GM12864 (cell line): ENCODE measurements at regions not wholly inside any gene's neighbourhood (a gene's known extent, or its start where the extent isn't known, plus 50 kb on each side); places are given as distances from the start of the nearest gene placed in this dataset.
"Not testable (repeated sequence)": the region's sequence is repeated elsewhere in the genome, so short reads cannot be mapped to it uniquely, and the experiment has no call there.

ENCODE experiments used
- DNase-seq: peaks from one replicate; pipeline ENCODE4 v3.0.0-alpha.2; 2011; ENCODE audit warnings: low read depth
- H3K4me3 ChIP-seq: 2 replicates; pipeline ENCODE4 v1.5.1; 2011; ENCODE audit warnings: mild to moderate bottlenecking, low read depth, low read length, control low read depth
- CTCF ChIP-seq: IDR thresholded peaks from 2 replicates; pipeline ENCODE4 v1.5.1; 2011; ENCODE audit warnings: low read depth, mild to moderate bottlenecking, moderate library complexity, low read length, control low read depth, inconsistent platforms; ENCODE audit errors: missing control alignments

- no peak overlapping the region for H3K4me3 ChIP-seq
- no peak for TF ChIP-seq CTCF
- DNase-seq = no peak
Observed at GRCh38 chr4:132670557-132670956, 478.5 kb upstream of the PCDH10 start.

DNA sequence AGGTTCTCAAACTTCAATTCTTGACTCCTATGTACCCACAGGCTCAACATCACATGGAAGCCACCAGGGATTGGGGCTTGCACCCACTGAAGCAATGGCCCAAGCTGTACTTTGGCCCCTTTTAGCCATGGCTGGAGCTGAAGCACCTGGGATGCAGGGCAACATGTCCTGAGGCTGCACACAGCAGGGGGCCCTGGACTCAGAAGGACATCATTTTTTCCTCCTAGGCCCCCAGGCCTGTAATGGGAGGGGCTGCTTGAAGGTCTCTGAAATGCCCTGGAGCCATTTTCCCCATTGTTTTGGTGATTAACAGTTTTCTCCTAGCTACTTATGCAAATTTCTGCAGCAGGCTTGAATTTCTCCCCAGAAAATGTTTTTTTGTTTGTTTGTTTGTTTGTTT is 465.1 kb upstream of the PCDH10 start:
- no peak for DNase-seq

DNA sequence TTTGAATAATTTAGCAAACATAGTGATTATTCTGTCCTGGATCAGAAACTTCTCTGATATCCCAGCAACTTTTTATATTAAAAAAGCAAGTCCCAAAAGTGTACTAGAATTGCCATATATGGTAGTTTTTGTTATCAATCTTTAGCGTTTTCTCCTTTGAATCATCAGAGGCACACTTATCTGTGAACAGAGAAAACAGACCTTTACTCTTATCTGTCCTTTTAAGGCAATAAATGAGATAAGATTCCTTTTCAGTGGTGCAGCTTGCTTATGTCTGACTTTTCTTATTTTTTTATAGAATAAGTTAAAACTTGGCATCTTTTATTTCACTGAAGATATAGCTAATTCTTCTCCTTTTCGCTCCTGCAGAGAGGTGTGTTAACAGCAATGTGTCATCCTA is 458.1 kb upstream of the PCDH10 start:
- no peak overlapping the region for H3K4me3 ChIP-seq
- TF ChIP-seq CTCF = no peak
- DNase-seq = no peak

More for the DNA sequence above, 465.1 kb upstream of the PCDH10 start:
- TF ChIP-seq CTCF = no peak
- no peak overlapping the region for H3K4me3 ChIP-seq

DNA sequence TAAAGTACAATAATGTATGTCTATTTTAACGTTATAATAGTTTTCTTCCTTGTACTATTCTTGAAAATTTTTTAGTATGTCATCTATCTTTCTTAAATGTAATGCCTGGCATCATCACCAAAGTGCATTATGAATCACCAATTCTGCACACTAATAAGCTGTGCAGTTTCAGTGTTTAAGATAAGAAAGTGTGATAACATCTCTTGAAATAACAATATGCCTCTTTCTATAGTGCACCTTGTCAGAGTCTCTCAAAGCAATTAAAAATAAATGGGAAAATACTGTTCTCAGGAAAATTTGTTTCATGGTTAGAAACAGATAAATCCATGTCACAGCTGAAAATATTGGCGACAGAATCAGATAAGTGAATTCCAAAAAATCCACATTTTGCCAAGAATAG is 457.4 kb upstream of the PCDH10 start:
- no peak overlapping the region for H3K4me3 ChIP-seq
- no peak for TF ChIP-seq CTCF
- DNase-seq = no peak

DNA sequence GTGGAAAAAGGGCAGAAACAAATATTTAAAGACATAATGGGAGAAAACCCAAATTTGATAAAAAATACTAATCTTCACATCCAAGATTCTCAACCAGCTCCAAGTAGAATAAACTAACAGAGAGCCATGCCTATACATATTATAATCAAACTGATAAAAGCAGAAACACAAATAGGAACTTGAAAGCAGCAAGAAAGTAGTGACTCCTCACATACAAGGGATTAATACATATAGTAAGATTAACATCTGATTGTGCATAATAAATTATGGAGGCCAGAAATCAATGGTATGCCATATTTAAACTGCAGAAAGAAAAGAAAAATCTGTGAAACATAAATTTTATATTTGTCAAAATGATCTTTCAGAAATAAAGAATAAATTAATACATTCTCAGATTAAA is 454.3 kb upstream of the PCDH10 start:
- H3K4me3 ChIP-seq = no peak overlapping the region
- no peak for TF ChIP-seq CTCF
- DNase-seq = no peak

DNA sequence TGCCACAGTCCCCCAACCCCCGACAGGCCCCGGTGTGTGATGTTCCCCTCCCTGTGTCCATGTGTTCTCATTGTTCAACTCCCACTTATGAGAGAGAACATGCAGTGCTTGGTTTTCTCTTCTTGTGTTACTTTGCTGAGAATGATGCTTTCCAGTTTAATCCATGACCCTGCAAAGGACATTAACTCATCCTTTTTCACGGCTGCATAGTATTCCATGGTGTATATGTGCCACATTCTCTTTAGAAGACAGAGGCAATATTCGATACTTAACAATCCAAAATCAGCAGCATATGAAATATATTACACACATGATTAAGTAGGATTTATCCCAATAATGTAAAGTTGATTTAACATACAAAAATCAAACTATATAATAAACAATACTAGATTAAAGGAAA is 451.6 kb upstream of the PCDH10 start:
- DNase-seq, H3K4me3 ChIP-seq: not testable (repeated sequence)

- no peak for TF ChIP-seq CTCF
- DNase-seq = no peak
- no peak overlapping the region for H3K4me3 ChIP-seq
Observed at GRCh38 chr4:132707955-132708354, 441.1 kb upstream of the PCDH10 start.

- no peak for TF ChIP-seq CTCF
- H3K4me3 ChIP-seq = no peak overlapping the region
- no peak for DNase-seq
Observed at GRCh38 chr4:132709056-132709455, 440.0 kb upstream of the PCDH10 start.
